ENCODE measurements at regions not wholly inside any gene's neighbourhood (a gene's known extent, or its start where the extent isn't known, plus 50 kb on each side); places are given as distances from the start of the nearest gene placed in this dataset.

DNA sequence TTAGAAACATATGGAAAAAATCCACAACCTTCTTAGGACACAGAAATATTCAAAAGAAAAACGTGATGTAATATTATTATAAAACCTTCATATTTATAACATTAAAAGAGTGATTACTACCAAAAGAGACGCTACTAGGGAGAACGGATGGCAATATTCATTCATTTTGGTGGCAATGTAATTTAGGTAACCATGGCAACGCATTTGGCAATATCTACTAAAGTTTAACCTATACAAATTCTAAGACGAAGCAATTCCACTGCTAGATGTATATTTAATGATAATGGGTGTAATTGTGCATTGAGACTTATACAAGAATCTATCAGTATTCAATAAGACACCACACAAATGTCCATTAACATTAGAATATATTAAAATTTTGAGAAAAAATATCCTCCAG, 709.4 kb downstream of the ARAP2 start:
- ChIA-PET POLR2A (no interaction called here), CTCF (no interaction called here)
- Histone ChIP-seq H3K27me3 (replicated peaks; ENCODE audit: control insufficient read depth, insufficient read depth, low read length) (no peaks in the 10 kb centered on the region), H3K9me3 (no peaks in the 10 kb centered on the region), H3K4me3 (ENCODE audit: low read depth, low read length) (no peak overlapping the region), H3K4me1 (no peaks in the 10 kb centered on the region), H3K36me3 (ENCODE audit: control insufficient read depth, insufficient read depth, low read length) (no peaks in the 10 kb centered on the region)
- no TSS peak for BruUV-seq (replicated peaks)
- TF ChIP-seq, protein P1, sequence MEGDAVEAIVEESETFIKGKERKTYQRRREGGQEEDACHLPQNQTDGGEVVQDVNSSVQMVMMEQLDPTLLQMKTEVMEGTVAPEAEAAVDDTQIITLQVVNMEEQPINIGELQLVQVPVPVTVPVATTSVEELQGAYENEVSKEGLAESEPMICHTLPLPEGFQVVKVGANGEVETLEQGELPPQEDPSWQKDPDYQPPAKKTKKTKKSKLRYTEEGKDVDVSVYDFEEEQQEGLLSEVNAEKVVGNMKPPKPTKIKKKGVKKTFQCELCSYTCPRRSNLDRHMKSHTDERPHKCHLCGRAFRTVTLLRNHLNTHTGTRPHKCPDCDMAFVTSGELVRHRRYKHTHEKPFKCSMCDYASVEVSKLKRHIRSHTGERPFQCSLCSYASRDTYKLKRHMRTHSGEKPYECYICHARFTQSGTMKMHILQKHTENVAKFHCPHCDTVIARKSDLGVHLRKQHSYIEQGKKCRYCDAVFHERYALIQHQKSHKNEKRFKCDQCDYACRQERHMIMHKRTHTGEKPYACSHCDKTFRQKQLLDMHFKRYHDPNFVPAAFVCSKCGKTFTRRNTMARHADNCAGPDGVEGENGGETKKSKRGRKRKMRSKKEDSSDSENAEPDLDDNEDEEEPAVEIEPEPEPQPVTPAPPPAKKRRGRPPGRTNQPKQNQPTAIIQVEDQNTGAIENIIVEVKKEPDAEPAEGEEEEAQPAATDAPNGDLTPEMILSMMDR (IDR thresholded peaks at IDR 0.05; ENCODE audit: insufficient read depth in 1 of 2, low read depth in 1 of 2, low read length in 1 of 2, severe bottlenecking in 1 of 2, unreplicated experiment in 1 of 2): no peak
- Mint-ChIP-seq H3K4me1 (ENCODE audit: low read depth, unreplicated experiment) (no peaks in the 10 kb centered on the region), H3K27me3 (ENCODE audit: insufficient read depth, unreplicated experiment) (no peaks in the 10 kb centered on the region), H3K27ac (ENCODE audit: unreplicated experiment) (no peak overlapping the region), H3K4me3 (ENCODE audit: unreplicated experiment) (no peak overlapping the region), H3K9me3 (ENCODE audit: unreplicated experiment) (no peaks in the 10 kb centered on the region), H3K36me3 (ENCODE audit: insufficient read depth, unreplicated experiment) (no peaks in the 10 kb centered on the region)
- intact Hi-C loops (cut with micrococcal nuclease; ENCODE audit: unreplicated experiment): no loop called here
- no peak for DNase-seq

DNA sequence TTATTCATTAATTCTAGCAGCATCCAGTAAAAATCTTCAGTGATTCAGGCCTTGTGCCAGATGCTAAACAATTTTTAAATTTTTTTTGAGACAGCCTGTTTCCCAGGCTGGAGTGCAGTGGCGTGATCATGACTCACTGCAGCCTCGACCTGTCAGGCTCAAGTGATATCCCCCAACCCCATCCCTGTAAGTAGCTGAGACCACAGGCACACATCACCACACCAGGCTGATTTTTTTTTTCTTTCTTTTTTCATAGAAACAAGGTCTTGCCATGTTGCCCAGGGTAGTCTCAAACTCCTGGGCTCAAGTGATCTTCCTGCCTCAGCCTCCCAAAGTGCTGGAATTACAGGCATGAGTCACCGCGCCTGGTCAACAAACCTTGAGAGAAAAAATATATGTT, 705.5 kb downstream of the ARAP2 start:
- BruUV-seq (replicated peaks): no TSS peak
- Mint-ChIP-seq H3K9me3 (ENCODE audit: unreplicated experiment) (no peaks in the 10 kb centered on the region), H3K27me3 (ENCODE audit: insufficient read depth, unreplicated experiment) (no peaks in the 10 kb centered on the region), H3K4me1 (ENCODE audit: low read depth, unreplicated experiment) (no peaks in the 10 kb centered on the region), H3K27ac (ENCODE audit: unreplicated experiment) (no peak overlapping the region), H3K36me3 (ENCODE audit: insufficient read depth, unreplicated experiment) (no peaks in the 10 kb centered on the region), H3K4me3 (ENCODE audit: unreplicated experiment) (no peak overlapping the region)
- H3K27me3 ChIP-seq (replicated peaks; ENCODE audit: control insufficient read depth, insufficient read depth, low read length): no peaks in the 10 kb centered on the region
- no peak for DNase-seq
- ChIA-PET POLR2A (no interaction called here), CTCF (no interaction called here)
- no peak overlapping the region for H3K4me3 ChIP-seq (ENCODE audit: low read depth, low read length)
- TF ChIP-seq, protein P1 (IDR thresholded peaks at IDR 0.05; ENCODE audit: insufficient read depth in 1 of 2, low read depth in 1 of 2, low read length in 1 of 2, severe bottlenecking in 1 of 2, unreplicated experiment in 1 of 2): no peak
- H3K36me3 ChIP-seq (ENCODE audit: control insufficient read depth, insufficient read depth, low read length): no peaks in the 10 kb centered on the region
- intact Hi-C loops (cut with micrococcal nuclease; ENCODE audit: unreplicated experiment): no loop called here
- H3K9me3 ChIP-seq: no peaks in the 10 kb centered on the region
- no peaks in the 10 kb centered on the region for H3K4me1 ChIP-seq

DNA sequence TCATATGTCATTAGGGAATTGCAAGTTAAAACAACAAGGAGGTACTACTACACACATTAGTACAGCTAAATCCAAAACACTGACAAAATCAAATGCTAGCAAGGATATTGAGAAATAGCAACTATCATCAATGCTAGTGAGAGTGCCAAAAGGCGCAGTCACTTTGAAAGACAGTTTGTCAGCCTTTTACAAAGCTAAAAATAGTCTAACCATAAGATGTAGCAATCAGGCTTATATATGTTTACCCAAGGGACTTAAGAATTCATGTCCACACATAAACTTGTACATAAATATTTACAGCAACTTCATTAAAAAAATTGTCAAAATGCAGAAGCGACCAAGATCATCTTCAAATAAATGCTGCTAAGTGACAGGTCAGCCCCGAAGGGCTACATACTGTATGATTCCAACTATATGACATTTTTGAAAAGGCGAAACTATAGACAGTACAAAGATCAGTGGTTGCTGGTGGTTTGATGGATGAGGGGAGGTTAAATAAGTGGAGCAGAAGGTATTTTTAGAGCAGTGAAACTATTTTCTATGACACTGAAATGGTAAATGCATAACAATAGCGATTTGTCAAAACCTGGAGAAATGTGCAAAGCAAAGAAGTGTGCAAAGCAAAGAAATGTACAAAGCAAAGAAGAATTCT, 704.8 kb downstream of the ARAP2 start:
- no peak for DNase-seq
- H3K27me3 Mint-ChIP-seq (ENCODE audit: insufficient read depth, unreplicated experiment): no peaks in the 10 kb centered on the region
- ChIA-PET CTCF (no interaction called here), POLR2A (no interaction called here)
- H3K9me3 ChIP-seq: no peaks in the 10 kb centered on the region
- intact Hi-C loops (cut with micrococcal nuclease; ENCODE audit: unreplicated experiment): no loop called here
- no peak overlapping the region for H3K4me3 ChIP-seq (ENCODE audit: low read depth, low read length)
- H3K27ac Mint-ChIP-seq (ENCODE audit: unreplicated experiment): no peak overlapping the region
- H3K36me3 ChIP-seq (ENCODE audit: control insufficient read depth, insufficient read depth, low read length): no peaks in the 10 kb centered on the region
- no peak overlapping the region for H3K4me3 Mint-ChIP-seq (ENCODE audit: unreplicated experiment)
- H3K27me3 ChIP-seq (replicated peaks; ENCODE audit: control insufficient read depth, insufficient read depth, low read length): no peaks in the 10 kb centered on the region
- no peaks in the 10 kb centered on the region for H3K36me3 Mint-ChIP-seq (ENCODE audit: insufficient read depth, unreplicated experiment)
- no peaks in the 10 kb centered on the region for H3K4me1 ChIP-seq
- H3K4me1 Mint-ChIP-seq (ENCODE audit: low read depth, unreplicated experiment): no peaks in the 10 kb centered on the region
- no peaks in the 10 kb centered on the region for H3K9me3 Mint-ChIP-seq (ENCODE audit: unreplicated experiment)
- TF ChIP-seq, protein P1 (IDR thresholded peaks at IDR 0.05; ENCODE audit: insufficient read depth in 1 of 2, low read depth in 1 of 2, low read length in 1 of 2, severe bottlenecking in 1 of 2, unreplicated experiment in 1 of 2): no peak
- BruUV-seq (replicated peaks): no TSS peak

All from Caco-2 (cell line).